ENCODE measurements at regions not wholly inside any gene's neighbourhood (a gene's known extent, or its start where the extent isn't known, plus 50 kb on each side); places are given as distances from the start of the nearest gene placed in this dataset.

DNA sequence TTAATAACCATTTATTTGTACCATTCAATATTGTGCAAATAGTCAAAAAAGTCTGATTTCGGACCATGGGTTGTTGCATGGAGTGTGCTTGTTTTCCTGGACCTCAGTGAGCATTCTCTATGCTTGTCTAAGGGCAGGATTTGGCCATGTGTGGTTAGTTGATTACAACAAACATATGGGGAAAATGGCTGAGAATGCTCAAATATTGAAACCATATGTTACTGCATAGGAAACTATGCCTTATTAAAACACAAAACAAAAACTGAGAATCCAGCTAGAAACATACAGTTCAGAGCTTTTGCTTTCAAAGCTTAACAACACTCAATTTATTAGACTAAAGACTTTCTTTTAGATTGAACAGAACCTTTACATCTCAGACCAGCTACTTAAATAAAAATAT, 928.3 kb downstream of the NR2F1-AS1 start:
- Histone ChIP-seq H2AFZ (ENCODE audit: insufficient read depth, low read length, poor library complexity) (no peak overlapping the region), H3K36me3 (ENCODE audit: control insufficient read depth in 1 of 2, insufficient read depth in 2 of 2, low read length in 2 of 2) (no peaks in the 10 kb centered on the region), H3K9me3 (ENCODE audit: insufficient read depth, low read depth, low read length) (no peaks in the 10 kb centered on the region), H3K14ac (ENCODE audit: low read length) (no peak overlapping the region), H2BK12ac (ENCODE audit: low read length) (no peak overlapping the region), H4K8ac (ENCODE audit: low read depth, low read length) (no peak overlapping the region), H3K79me2 (ENCODE audit: control insufficient read depth, insufficient read depth, low read length, poor library complexity) (no peaks in the 10 kb centered on the region), H3K4me2 (ENCODE audit: low read length) (no peak overlapping the region), H3K27me3 (ENCODE audit: insufficient read depth, low read length) (no peaks in the 10 kb centered on the region), H4K12ac (ENCODE audit: low read depth, low read length) (no peak overlapping the region), H3K18ac (ENCODE audit: low read length) (no peak overlapping the region), H3K23ac (ENCODE audit: low read length) (no peak overlapping the region), H3K4ac (ENCODE audit: low read depth, low read length) (no peak overlapping the region), H2BK120ac (ENCODE audit: insufficient read depth, low read length, poor library complexity) (no peak overlapping the region), H4K91ac (ENCODE audit: low read depth, low read length) (no peak overlapping the region), H3K27ac (ENCODE audit: low read depth, low read length) (no peak overlapping the region), H3K79me1 (ENCODE audit: low read length) (no peaks in the 10 kb centered on the region), H3K4me3 (ENCODE audit: low read depth, low read length) (no peak overlapping the region), H3K9ac (ENCODE audit: low read length) (no peak overlapping the region), H3K4me1 (ENCODE audit: control insufficient read depth in 1 of 2, insufficient read depth in 2 of 2, low read length in 2 of 2) (no peaks in the 10 kb centered on the region), H2AK5ac (ENCODE audit: low read length) (no peak overlapping the region), H2BK5ac (ENCODE audit: low read depth, low read length, poor library complexity) (no peak overlapping the region)
- no CpG with 5 or more reads among the region's 1 CpG for WGBS (ENCODE audit: extremely low coverage, insufficient coverage, insufficient read length)
- no peak for DNase-seq

DNA sequence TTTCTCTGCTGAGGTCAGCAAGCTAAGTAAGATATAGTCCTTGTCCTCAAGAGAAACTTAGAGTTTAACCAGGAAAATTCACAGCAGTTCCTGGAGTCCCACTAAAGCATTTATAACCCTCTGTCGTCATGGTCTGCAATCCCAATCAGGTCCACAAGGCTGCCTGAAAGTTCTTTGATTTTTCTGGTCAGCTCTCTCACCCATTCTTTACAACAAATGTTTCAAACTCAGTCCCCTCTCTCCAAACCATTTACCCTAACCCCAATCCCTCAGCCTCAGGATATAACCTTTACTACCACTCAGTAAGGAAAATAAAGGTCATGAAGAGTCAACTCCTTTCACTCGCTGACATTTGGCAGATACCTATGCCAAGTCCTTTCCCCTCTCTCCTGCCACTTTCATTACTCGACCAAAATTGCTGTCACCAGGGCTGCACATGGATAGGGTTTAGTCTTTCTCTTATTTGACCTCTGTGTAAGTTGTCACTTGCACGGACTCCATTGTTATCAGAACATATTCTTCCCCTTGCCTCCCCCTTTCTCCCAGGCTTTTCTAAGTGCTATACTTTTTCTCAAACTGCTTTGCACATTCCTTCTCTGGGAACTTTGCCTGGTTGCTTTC, 936.6 kb downstream of the NR2F1-AS1 start:
- Histone ChIP-seq H3K36me3 (ENCODE audit: control insufficient read depth in 1 of 2, insufficient read depth in 2 of 2, low read length in 2 of 2) (no peaks in the 10 kb centered on the region), H3K4ac (ENCODE audit: low read depth, low read length) (no peak overlapping the region), H3K9me3 (ENCODE audit: insufficient read depth, low read depth, low read length) (no peaks in the 10 kb centered on the region), H3K27me3 (ENCODE audit: insufficient read depth, low read length) (no peaks in the 10 kb centered on the region), H3K14ac (ENCODE audit: low read length) (no peak overlapping the region), H3K18ac (ENCODE audit: low read length) (no peak overlapping the region), H2BK120ac (ENCODE audit: insufficient read depth, low read length, poor library complexity) (no peak overlapping the region), H3K27ac (ENCODE audit: low read depth, low read length) (no peak overlapping the region), H4K8ac (ENCODE audit: low read depth, low read length) (no peak overlapping the region), H3K4me2 (ENCODE audit: low read length) (no peak overlapping the region), H3K79me1 (ENCODE audit: low read length) (no peaks in the 10 kb centered on the region), H4K91ac (ENCODE audit: low read depth, low read length) (no peak overlapping the region), H2BK5ac (ENCODE audit: low read depth, low read length, poor library complexity) (no peak overlapping the region), H4K12ac (ENCODE audit: low read depth, low read length) (no peak overlapping the region), H3K23ac (ENCODE audit: low read length) (no peak overlapping the region), H2AK5ac (ENCODE audit: low read length) (no peak overlapping the region), H2AFZ (ENCODE audit: insufficient read depth, low read length, poor library complexity) (no peak overlapping the region), H3K4me1 (ENCODE audit: control insufficient read depth in 1 of 2, insufficient read depth in 2 of 2, low read length in 2 of 2) (peaks cover 0 to 2% of the 10 kb centered on the region in 2 experiments), H3K79me2 (ENCODE audit: control insufficient read depth, insufficient read depth, low read length, poor library complexity) (no peaks in the 10 kb centered on the region), H2BK12ac (ENCODE audit: low read length) (no peak overlapping the region), H3K4me3 (ENCODE audit: low read depth, low read length) (no peak overlapping the region), H3K9ac (ENCODE audit: low read length) (no peak overlapping the region)
- WGBS (ENCODE audit: extremely low coverage, insufficient coverage, insufficient read length): no CpG with 5 or more reads among the region's 4 CpGs
- no peak for DNase-seq

DNA sequence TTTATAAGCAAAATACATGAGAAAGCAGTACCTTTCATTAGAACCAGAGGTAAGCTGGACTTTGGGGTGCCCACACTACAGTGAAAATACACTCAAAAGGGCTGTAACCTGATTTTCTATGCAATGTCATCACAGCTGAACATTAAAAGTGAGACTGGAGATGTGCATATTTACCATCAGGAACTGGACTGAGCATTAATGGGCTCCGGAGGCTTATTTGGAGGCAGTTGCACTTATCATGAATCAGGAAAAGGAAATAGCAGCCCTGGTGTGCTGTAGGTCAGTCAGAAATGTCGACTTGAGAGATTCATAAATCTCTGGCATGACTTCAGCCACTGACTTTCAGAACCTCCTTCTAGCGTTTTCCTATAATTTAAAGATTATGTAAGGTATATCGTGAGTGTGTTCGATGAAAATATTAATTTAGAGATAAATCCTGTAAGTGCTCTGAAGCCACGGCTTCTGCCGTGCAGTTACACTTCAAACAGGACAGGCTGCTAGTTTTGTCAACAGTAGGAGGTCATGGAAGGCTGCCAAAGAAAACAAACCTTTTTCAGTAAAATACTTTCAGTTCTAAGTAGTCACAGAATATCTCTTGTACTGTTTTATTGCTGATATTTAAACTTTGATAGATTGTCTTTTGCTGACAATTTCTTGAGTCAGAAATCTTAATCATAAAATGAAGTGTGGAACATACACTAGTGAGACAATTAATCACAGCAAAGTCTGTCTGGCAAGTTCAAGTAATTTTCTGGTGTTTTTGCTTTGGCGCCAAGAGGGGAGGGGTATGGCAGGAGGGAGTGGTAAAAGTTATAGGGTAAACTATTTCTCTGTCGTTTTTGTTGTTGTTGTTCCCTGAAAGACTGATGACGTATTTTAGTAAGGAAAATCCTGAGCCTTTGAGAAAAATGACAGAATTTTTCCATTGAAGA, 939.7 kb downstream of the NR2F1-AS1 start:
- H3K36me3 ChIP-seq (ENCODE audit: control insufficient read depth in 1 of 2, insufficient read depth in 2 of 2, low read length in 2 of 2): no peaks in the 10 kb centered on the region
- no peak overlapping the region for H3K4me2 ChIP-seq (ENCODE audit: low read length)
- no peaks in the 10 kb centered on the region for H3K9me3 ChIP-seq (ENCODE audit: insufficient read depth, low read depth, low read length)
- no CpG with 5 or more reads among the region's 10 CpGs for WGBS (ENCODE audit: extremely low coverage, insufficient coverage, insufficient read length)
- H2AK5ac ChIP-seq (ENCODE audit: low read length): no peak overlapping the region
- H3K9ac ChIP-seq (ENCODE audit: low read length): no peak overlapping the region
- no peak overlapping the region for H2AFZ ChIP-seq (ENCODE audit: insufficient read depth, low read length, poor library complexity)
- no peak overlapping the region for H3K18ac ChIP-seq (ENCODE audit: low read length)
- H4K12ac ChIP-seq (ENCODE audit: low read depth, low read length): no peak overlapping the region
- H3K23ac ChIP-seq (ENCODE audit: low read length): no peak overlapping the region
- no peaks in the 10 kb centered on the region for H3K27me3 ChIP-seq (ENCODE audit: insufficient read depth, low read length)
- H3K27ac ChIP-seq (ENCODE audit: low read depth, low read length): no peak overlapping the region
- H3K4ac ChIP-seq (ENCODE audit: low read depth, low read length): no peak overlapping the region
- H2BK120ac ChIP-seq (ENCODE audit: insufficient read depth, low read length, poor library complexity): no peak overlapping the region
- no peak overlapping the region for H4K91ac ChIP-seq (ENCODE audit: low read depth, low read length)
- no peak for DNase-seq
- H3K14ac ChIP-seq (ENCODE audit: low read length): no peak overlapping the region
- H3K79me1 ChIP-seq (ENCODE audit: low read length): no peaks in the 10 kb centered on the region
- H3K4me1 ChIP-seq (ENCODE audit: control insufficient read depth in 1 of 2, insufficient read depth in 2 of 2, low read length in 2 of 2): peaks cover 0 to 2% of the 10 kb centered on the region in 2 experiments
- H3K79me2 ChIP-seq (ENCODE audit: control insufficient read depth, insufficient read depth, low read length, poor library complexity): no peaks in the 10 kb centered on the region
- no peak overlapping the region for H4K8ac ChIP-seq (ENCODE audit: low read depth, low read length)
- H2BK5ac ChIP-seq (ENCODE audit: low read depth, low read length, poor library complexity): no peak overlapping the region
- H2BK12ac ChIP-seq (ENCODE audit: low read length): no peak overlapping the region
- no peak overlapping the region for H3K4me3 ChIP-seq (ENCODE audit: low read depth, low read length)

DNA sequence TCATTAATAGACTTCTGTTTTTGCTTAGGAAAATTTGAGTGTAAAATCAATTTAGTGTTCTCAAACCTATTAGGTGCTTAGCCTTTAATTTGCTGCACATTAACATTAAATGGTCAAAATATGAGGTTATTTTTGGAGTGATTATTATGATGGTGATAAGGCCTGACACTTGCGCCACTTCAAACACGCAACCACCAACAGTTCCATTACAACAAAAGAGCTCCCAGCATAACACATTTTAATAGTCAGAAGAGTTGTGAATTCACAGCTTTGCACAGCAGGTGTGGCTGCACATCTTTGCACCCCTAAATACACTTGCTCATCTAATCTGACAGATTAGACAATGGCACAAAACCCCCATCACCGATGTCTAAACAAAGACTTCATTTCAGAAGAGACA, 940.7 kb downstream of the NR2F1-AS1 start:
- Histone ChIP-seq H3K4me3 (ENCODE audit: low read depth, low read length) (no peak overlapping the region), H3K79me2 (ENCODE audit: control insufficient read depth, insufficient read depth, low read length, poor library complexity) (no peaks in the 10 kb centered on the region), H4K91ac (ENCODE audit: low read depth, low read length) (no peak overlapping the region), H3K14ac (ENCODE audit: low read length) (no peak overlapping the region), H2AFZ (ENCODE audit: insufficient read depth, low read length, poor library complexity) (no peak overlapping the region), H3K27me3 (ENCODE audit: insufficient read depth, low read length) (no peaks in the 10 kb centered on the region), H4K12ac (ENCODE audit: low read depth, low read length) (no peak overlapping the region), H3K4ac (ENCODE audit: low read depth, low read length) (no peak overlapping the region), H2AK5ac (ENCODE audit: low read length) (no peak overlapping the region), H2BK120ac (ENCODE audit: insufficient read depth, low read length, poor library complexity) (no peak overlapping the region), H3K27ac (ENCODE audit: low read depth, low read length) (no peak overlapping the region), H3K4me2 (ENCODE audit: low read length) (no peak overlapping the region), H3K9me3 (ENCODE audit: insufficient read depth, low read depth, low read length) (no peaks in the 10 kb centered on the region), H3K9ac (ENCODE audit: low read length) (no peak overlapping the region), H2BK5ac (ENCODE audit: low read depth, low read length, poor library complexity) (no peak overlapping the region), H3K23ac (ENCODE audit: low read length) (no peak overlapping the region), H4K8ac (ENCODE audit: low read depth, low read length) (no peak overlapping the region), H3K79me1 (ENCODE audit: low read length) (no peaks in the 10 kb centered on the region), H2BK12ac (ENCODE audit: low read length) (no peak overlapping the region), H3K18ac (ENCODE audit: low read length) (no peak overlapping the region), H3K4me1 (ENCODE audit: control insufficient read depth in 1 of 2, insufficient read depth in 2 of 2, low read length in 2 of 2) (peaks cover 0 to 2% of the 10 kb centered on the region in 2 experiments), H3K36me3 (ENCODE audit: control insufficient read depth in 1 of 2, insufficient read depth in 2 of 2, low read length in 2 of 2) (no peaks in the 10 kb centered on the region)
- no CpG with 5 or more reads among the region's 3 CpGs for WGBS (ENCODE audit: extremely low coverage, insufficient coverage, insufficient read length)
- DNase-seq: no peak
